NCI-H345 (cell line): ENCODE measurements at regions not wholly inside any gene's neighbourhood (a gene's known extent, or its start where the extent isn't known, plus 50 kb on each side); places are given as distances from the start of the nearest gene placed in this dataset.

ENCODE experiments used
- DNase-seq: peaks from one replicate; lab custom pipeline; 2025; lab: John Stamatoyannopoulos, UW

DNA sequence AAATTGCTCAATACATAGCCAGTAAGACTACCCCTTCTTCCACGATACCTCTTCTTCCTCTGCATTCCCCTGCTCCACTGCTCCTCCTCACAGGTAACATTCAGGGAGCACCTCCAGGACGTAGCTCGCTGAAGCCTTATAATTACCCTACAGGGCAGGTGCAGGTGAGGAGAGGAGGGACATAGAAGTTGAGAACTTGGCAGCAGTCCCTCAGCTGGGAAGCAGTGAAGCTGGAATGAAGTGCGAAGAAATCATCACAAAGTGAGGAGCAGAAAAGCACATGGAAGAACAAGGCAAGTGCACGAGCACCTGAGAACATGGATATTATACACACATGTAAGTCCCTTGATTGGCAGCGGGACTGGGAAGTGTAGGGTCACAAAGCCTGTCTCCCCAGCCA, 118.2 kb downstream of the HSD17B3 start:
- no peak for DNase-seq

- DNase-seq: no peak
These were observed 123.8 kb downstream of the HSD17B3 start for GRCh38 chr9:96178153-96178552.

DNA sequence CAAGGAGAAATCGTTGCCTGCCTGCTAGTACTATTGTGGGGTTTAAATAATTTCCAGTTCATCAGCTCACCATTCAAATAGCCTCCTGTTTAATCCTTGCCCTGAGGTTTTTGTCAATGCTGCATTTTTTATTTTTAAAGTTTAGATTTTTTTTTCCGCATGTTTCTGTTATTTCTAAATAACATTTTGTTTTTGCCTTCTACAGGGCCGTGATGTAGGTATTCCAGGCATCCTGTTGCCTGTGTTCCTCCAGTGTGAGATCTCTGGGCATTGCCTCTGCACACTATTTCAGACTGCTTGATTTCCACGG, 124.3 kb downstream of the HSD17B3 start:
- no peak for DNase-seq

DNA sequence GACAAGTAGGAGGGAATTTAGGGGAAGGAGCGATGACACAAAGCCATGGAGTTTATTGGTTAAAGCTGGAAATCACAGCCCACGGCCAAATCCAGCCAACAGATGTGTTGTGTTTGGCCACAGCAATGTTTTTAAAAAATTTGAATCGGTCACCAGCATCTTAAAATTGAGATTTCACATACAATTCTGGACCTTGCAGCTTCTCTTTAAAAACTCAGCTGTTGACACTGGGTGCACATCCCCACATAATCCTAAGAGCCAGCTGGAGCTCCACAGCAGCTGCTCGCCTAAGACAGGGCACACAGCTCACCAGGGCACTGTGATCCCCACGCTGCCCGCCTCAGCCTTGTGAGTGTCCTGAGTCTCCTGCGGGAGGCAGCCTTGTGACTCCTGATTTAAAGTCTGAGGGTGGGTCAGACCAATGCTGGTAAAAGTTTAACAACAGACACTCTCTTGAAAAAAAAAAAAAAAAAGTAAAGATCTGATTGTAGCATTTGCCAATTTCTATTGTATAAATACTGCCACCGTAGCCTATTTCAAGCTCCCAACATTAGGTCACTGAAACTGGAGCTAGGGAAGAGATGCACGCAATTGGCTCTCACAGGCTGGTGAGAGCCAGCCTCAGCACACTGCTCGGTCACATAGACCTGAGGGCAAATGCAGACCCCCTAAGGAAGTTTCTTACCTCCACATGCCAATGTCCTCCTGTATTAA, 124.8 kb downstream of the HSD17B3 start:
- no peak for DNase-seq

GRCh38 chr9:96175796-96176195, 126.2 kb downstream of the HSD17B3 start:
- no peak for DNase-seq

DNA sequence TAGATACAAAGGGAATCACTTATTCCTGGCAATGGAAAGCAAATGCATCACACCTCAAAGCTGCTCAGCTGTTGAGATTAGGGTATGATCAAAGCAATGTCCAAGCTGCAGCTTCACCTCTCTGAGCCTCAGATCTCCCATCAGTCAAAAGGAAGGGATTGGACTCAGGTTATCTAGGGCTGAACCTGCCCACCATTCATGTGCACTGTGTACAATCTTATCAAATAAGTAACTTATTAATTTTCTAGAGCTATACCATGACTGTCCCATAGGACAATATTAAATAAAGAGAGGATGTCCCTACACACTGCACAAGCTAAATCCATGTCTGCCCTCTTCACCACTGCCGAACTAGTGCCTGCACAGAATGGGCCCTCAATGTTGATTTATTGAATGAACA, 127.0 kb downstream of the HSD17B3 start:
- no peak for DNase-seq

GRCh38 chr9:96174371-96174770, 127.6 kb downstream of the HSD17B3 start:
- DNase-seq: no peak

- no peak for DNase-seq
These were observed 128.3 kb downstream of the HSD17B3 start for GRCh38 chr9:96173640-96174039.

DNA sequence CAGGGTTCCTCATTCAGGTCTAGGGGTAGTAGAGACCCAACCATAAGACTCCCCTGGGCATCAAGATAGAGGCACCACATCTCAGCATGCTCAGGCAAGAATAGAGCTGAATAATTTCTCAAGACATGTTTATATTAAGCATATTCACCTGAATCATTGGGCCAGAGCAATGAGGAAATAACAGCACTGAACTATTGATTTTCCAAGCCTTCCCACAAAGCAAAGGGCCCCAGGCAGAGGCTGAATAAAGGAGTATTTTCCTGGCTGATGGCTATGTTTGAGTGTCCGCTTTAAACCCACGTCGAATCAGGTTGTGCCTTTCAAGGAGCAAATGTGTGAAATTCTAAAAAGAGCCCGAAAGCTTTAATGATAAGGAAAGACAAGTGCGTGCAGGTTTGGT, 129.2 kb downstream of the HSD17B3 start:
- no peak for DNase-seq

DNA sequence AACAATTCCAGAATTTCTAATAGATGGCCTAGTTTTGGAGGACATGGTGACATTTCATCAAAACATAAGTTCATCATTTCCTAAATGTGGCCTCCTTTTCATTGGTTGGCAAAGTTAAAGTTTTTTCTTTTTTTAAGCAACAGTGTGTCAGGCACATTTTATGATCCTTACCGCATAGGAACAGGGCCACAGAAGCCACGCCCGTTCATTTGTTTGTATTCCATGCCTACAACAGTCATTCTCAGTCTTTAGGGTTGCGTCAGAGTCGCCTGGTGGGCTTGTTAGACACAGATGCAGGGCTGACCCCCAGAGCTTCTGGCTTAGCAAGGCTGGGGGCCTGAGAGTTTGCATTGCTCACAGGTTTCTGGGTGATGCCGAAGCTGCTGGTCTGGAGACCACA, 130.2 kb downstream of the HSD17B3 start:
- DNase-seq: no peak

- no peak for DNase-seq
These were observed 132.1 kb downstream of the HSD17B3 start for GRCh38 chr9:96169901-96170300.

- no peak for DNase-seq
These were observed 132.5 kb downstream of the HSD17B3 start for GRCh38 chr9:96169484-96169883.

DNA sequence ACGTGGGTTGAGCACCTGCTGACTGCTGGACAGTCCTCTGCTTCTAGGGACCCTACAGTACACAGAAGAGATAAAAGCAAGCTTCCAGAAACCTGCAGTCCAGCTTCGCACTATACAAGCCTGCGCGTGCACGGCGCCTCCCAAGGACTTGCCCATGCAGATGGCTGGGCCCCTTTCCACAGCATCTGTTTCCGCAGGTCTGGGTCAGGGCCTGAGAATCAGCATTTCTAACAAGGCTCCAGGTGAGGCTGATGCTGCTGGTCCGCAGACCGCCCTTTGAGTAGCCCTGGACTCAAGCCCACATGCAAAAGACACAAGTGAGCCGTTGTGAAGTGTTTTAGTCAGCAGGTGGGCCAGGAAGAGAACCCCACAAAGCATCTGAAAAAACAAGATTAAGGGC, 133.1 kb downstream of the HSD17B3 start:
- DNase-seq: no peak

- DNase-seq: no peak
These were observed 135.0 kb downstream of the HSD17B3 start for GRCh38 chr9:96167011-96167410.

DNA sequence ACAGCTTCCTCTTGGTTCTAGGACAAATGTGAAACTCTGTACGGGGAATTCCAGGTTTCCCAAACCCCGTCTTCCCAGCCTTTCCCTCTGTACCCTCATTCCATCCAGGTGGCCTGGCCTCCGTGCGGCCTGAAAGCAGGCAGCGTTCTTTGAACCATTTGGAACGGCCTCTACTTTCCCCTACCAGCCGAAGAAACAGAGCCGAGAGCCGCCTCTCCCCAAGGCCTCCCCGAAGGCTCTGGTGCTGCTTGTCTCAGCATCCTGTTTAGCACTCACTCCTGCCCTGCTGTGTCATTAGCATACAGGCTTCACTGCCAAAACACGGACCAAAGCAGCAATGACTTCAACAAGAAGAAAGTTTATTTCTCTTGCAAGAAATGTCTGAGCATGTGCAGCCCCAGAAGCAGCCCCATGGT, 137.7 kb downstream of the HSD17B3 start:
- DNase-seq: no peak

GRCh38 chr9:96163712-96164111, 138.3 kb downstream of the HSD17B3 start:
- no peak for DNase-seq

- no peak for DNase-seq
These were observed 138.8 kb downstream of the HSD17B3 start for GRCh38 chr9:96163161-96163560.

GRCh38 chr9:96161819-96162218, 140.2 kb downstream of the HSD17B3 start:
- no peak for DNase-seq

- no peak for DNase-seq
These were observed 141.1 kb downstream of the HSD17B3 start for GRCh38 chr9:96160866-96161265.

- DNase-seq: no peak
These were observed 141.8 kb downstream of the HSD17B3 start for GRCh38 chr9:96160168-96160567.

- no peak for DNase-seq
These were observed 142.4 kb downstream of the HSD17B3 start for GRCh38 chr9:96159596-96159995.

DNA sequence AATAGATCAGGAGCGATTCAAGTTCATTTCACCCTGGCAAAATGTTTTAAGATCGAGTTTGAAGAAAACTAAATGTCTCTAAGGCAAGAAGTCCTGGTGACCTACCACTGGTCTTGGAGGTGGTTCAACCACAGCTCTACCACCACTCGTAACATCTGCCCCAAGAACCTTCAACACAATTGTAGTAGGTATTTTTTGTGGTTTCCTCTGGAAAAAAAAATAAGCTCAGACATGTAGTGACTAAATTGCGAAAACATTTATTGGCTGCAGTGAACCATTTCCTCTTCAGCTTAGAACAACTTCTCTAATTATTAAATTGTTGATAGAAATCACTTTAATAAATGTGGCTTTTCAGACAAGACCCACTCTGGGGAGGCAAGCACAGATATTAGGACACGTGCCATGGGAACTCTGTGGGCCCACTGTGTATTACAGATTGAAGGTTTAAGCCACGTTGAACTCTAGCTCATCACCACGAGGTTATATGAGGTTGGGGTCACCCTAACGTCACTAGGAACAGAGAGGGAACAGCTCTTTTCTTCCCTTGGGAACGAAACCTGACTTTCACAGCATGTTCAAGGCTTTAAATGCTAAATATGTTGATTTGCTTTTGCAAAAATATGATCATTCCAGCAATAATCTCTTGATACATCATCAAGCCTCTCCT, 142.9 kb downstream of the HSD17B3 start:
- no peak for DNase-seq

DNA sequence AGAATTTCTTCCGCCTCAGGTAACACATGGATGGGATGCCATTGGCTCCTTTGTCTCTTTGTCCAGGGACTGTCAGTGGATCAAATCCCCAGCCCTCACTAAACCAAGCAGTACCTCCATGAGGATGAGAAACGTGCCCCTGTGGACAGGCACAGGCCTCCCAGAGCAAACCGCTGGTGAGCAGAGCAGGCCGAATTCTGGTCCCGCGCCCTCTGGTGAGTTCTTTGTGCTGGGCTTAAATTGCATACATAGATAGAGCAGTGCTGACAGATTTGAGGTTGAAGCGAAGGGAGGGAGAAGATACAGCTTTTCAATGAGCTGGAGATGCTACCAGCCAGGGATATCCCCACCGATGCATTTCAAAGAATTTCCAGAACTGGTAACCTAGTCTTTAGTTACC, 143.8 kb downstream of the HSD17B3 start:
- no peak for DNase-seq

GRCh38 chr9:96157675-96158074, 144.3 kb downstream of the HSD17B3 start:
- DNase-seq: no peak
